Osteoblast (primary cell): ENCODE measurements at regions not wholly inside any gene's neighbourhood (a gene's known extent, or its start where the extent isn't known, plus 50 kb on each side); places are given as distances from the start of the nearest gene placed in this dataset.

Experiments
- DNase-seq: peaks from one replicate; pipeline ENCODE4 v3.0.0; 2011; ENCODE audit warnings: low spot score, mixed read lengths; ENCODE audit not compliant: insufficient read length; ENCODE audit errors: missing footprints
- H2AFZ ChIP-seq: 2 replicates; pipeline ENCODE4 v1.6.0; 2011; ENCODE audit warnings: mild to moderate bottlenecking, low read length
- H3K27ac ChIP-seq: 2 replicates; pipeline ENCODE4 v1.5.1; 2011; ENCODE audit warnings: mild to moderate bottlenecking, low read depth, low read length, moderate library complexity
- H3K27me3 ChIP-seq: 2 replicates; pipeline ENCODE4 v1.6.0; 2012; ENCODE audit warnings: mild to moderate bottlenecking, control low read depth, inconsistent platforms, low read length, moderate library complexity; ENCODE audit not compliant: insufficient read depth
- H3K36me3 ChIP-seq: 2 replicates; pipeline ENCODE4 v1.5.1; 2011; ENCODE audit warnings: mild to moderate bottlenecking, low read length, control low read depth, moderate library complexity; ENCODE audit not compliant: insufficient read depth
- H3K4me1 ChIP-seq: 2 replicates; pipeline ENCODE4 v1.5.1; 2011; ENCODE audit warnings: mild to moderate bottlenecking, low read length, control low read depth, moderate library complexity; ENCODE audit not compliant: insufficient read depth
- H3K4me2 ChIP-seq: 2 replicates; pipeline ENCODE4 v1.6.0; 2011; ENCODE audit warnings: mild to moderate bottlenecking, low read length; ENCODE audit not compliant: insufficient read depth
- H3K4me3 ChIP-seq: fragments of 200-600 bp; sonication (generic); 3 replicates; pipeline ENCODE4 v1.5.1; 2012; ENCODE audit warnings: mild to moderate bottlenecking, low read length, inconsistent platforms; ENCODE audit not compliant: insufficient read depth
- H3K79me2 ChIP-seq: 2 replicates; pipeline ENCODE4 v1.6.0; 2012; ENCODE audit warnings: mild to moderate bottlenecking, low read length, control low read depth, inconsistent platforms; ENCODE audit not compliant: insufficient read depth
- H3K9me3 ChIP-seq: 2 replicates; pipeline ENCODE4 v1.5.1; 2011; ENCODE audit warnings: low read depth, low read length, control low read depth
- H4K20me1 ChIP-seq: 2 replicates; pipeline ENCODE4 v1.6.0; 2012; ENCODE audit warnings: mild to moderate bottlenecking, low read length, control low read depth; ENCODE audit not compliant: insufficient read depth
- TF ChIP-seq, protein P1 (sequence below): IDR thresholded peaks from 2 replicates; pipeline ENCODE4 v1.5.1; 2011; ENCODE audit warnings: mild to moderate bottlenecking, low read depth, low read length, moderate library complexity; ENCODE audit errors: extremely low read depth

- Histone ChIP-seq H3K4me2 (no peak overlapping the region), H3K36me3 (no peaks in the 10 kb centered on the region), H4K20me1 (no peaks in the 10 kb centered on the region), H3K4me1 (no peaks in the 10 kb centered on the region), H3K79me2 (no peaks in the 10 kb centered on the region), H3K4me3 (no peak overlapping the region), H3K9me3 (no peaks in the 10 kb centered on the region), H3K27ac (no peak overlapping the region), H3K27me3 (no peaks in the 10 kb centered on the region), H2AFZ (no peak overlapping the region)
- TF ChIP-seq, protein P1, sequence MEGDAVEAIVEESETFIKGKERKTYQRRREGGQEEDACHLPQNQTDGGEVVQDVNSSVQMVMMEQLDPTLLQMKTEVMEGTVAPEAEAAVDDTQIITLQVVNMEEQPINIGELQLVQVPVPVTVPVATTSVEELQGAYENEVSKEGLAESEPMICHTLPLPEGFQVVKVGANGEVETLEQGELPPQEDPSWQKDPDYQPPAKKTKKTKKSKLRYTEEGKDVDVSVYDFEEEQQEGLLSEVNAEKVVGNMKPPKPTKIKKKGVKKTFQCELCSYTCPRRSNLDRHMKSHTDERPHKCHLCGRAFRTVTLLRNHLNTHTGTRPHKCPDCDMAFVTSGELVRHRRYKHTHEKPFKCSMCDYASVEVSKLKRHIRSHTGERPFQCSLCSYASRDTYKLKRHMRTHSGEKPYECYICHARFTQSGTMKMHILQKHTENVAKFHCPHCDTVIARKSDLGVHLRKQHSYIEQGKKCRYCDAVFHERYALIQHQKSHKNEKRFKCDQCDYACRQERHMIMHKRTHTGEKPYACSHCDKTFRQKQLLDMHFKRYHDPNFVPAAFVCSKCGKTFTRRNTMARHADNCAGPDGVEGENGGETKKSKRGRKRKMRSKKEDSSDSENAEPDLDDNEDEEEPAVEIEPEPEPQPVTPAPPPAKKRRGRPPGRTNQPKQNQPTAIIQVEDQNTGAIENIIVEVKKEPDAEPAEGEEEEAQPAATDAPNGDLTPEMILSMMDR: no peak
- no peak for DNase-seq
Observed at GRCh38 chr18:33814546-33814945, 236.5 kb downstream of the ASXL3 start.

DNA sequence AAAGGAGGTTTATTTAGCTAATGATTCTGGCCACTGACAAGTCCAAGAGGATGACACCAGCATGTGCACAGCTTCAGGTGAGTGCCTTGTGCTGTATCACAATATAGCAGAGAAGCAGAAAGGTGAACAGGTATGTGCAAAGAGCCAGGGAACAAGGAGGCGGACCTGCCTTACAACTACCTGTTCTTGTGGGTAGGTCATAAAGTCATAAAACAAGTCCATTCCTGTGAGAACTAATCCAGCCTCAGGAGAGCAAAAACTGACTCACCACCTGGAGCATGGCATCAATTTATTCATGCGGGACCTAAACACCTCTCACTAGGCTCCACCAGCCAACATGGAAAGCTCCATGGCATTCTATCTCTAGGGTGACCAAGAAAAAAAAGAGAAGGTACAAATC, 234.2 kb downstream of the ASXL3 start:
- Histone ChIP-seq H3K79me2 (no peaks in the 10 kb centered on the region), H3K4me2 (no peak overlapping the region), H3K27ac (no peak overlapping the region), H3K9me3 (no peaks in the 10 kb centered on the region), H3K4me3 (no peak overlapping the region), H3K4me1 (no peaks in the 10 kb centered on the region), H4K20me1 (no peaks in the 10 kb centered on the region), H2AFZ (no peak overlapping the region), H3K27me3 (no peaks in the 10 kb centered on the region), H3K36me3 (no peaks in the 10 kb centered on the region)
- DNase-seq: no peak
- TF ChIP-seq, protein P1: no peak

- Histone ChIP-seq H3K4me1 (no peaks in the 10 kb centered on the region), H3K4me3 (no peak overlapping the region), H3K9me3 (no peaks in the 10 kb centered on the region), H3K4me2 (no peak overlapping the region), H3K36me3 (no peaks in the 10 kb centered on the region), H2AFZ (no peak overlapping the region), H3K27me3 (no peaks in the 10 kb centered on the region), H3K27ac (no peak overlapping the region), H4K20me1 (no peaks in the 10 kb centered on the region), H3K79me2 (no peaks in the 10 kb centered on the region)
- TF ChIP-seq, protein P1: no peak
- no peak for DNase-seq
Observed at GRCh38 chr18:33805592-33805991, 227.6 kb downstream of the ASXL3 start.

DNA sequence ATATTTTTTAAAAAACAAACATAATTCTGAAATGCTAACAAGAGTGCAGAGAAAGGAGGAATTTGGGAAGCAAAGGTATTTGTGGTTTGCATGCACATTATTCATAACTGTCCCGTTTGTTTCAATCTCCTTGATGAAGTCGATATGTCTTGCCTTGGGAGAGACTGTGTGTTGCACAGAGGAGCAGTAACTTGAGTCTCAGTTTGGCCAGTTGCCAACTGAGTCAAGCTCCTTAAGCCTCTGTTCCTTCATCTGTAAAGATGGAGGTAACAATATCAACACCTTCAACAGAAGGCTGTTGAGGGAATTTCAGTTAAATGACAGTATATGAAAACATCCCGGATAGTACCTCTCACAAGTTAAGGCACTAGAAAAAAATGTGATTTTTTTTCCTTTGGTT, 226.2 kb downstream of the ASXL3 start:
- DNase-seq: no peak
- Histone ChIP-seq H3K9me3 (no peaks in the 10 kb centered on the region), H3K79me2 (no peaks in the 10 kb centered on the region), H3K27ac (no peak overlapping the region), H3K36me3 (no peaks in the 10 kb centered on the region), H3K4me2 (no peak overlapping the region), H4K20me1 (no peaks in the 10 kb centered on the region), H3K4me3 (no peak overlapping the region), H3K4me1 (no peaks in the 10 kb centered on the region), H2AFZ (no peak overlapping the region), H3K27me3 (no peaks in the 10 kb centered on the region)
- TF ChIP-seq, protein P1: no peak
